Heart left ventricle (tissue), 16 donors: ENCODE measurements at regions not wholly inside any gene's neighbourhood (a gene's known extent, or its start where the extent isn't known, plus 50 kb on each side); places are given as distances from the start of the nearest gene placed in this dataset.

Experiments used
- ATAC-seq, 4 donors: fragments of 200-7000 bp; cut with Tn5 transposase; one replicate each; pipeline ENCODE4 v1.9.1; 2020 to 2022; ENCODE audit warnings: moderate library complexity in 4 of 4, mild to moderate bottlenecking in 3 of 4, moderate number of reproducible peaks in 1 of 4
- DNase-seq, 5 donors: peaks; one replicate each; pipeline ENCODE4 v3.0.0-alpha.2; 2020
- H3K27ac ChIP-seq, 12 donors: fragments of 200-600 bp; sonication (generic) in 4 of 12; one replicate each; pipeline versions ENCODE4 v1.5.0 to v1.8.0; 2016 to 2022; ENCODE audit warnings: mild to moderate bottlenecking in 2 of 12
- H3K27me3 ChIP-seq, 9 donors: fragments of 200-600 bp; sonication (generic) in 2 of 9; one replicate each; pipeline versions ENCODE4 v1.5.1 to v1.8.0; 2016 to 2022; ENCODE audit warnings: mild to moderate bottlenecking in 3 of 9
- H3K36me3 ChIP-seq, 9 donors: fragments of 200-600 bp; sonication (generic) in 2 of 9; one replicate each; pipeline versions ENCODE4 v1.5.0 to v1.8.0; 2018 to 2022; ENCODE audit warnings: mild to moderate bottlenecking in 2 of 9
- H3K4me1 ChIP-seq, 12 donors: fragments of 200-600 bp; sonication (generic) in 4 of 12; one replicate each; pipeline versions ENCODE4 v1.5.0 to v1.8.0; 2016 to 2022; ENCODE audit warnings: mild to moderate bottlenecking in 3 of 12
- H3K4me3 ChIP-seq, 12 donors: fragments of 200-600 bp; sonication (generic) in 4 of 12; one replicate each; pipeline versions ENCODE4 v1.5.0 to v1.8.0; 2017 to 2022; ENCODE audit warnings: mild to moderate bottlenecking in 9 of 12, moderate library complexity in 4 of 12
- H3K9me3 ChIP-seq, 12 donors: fragments of 200-600 bp; sonication (generic) in 4 of 12; one replicate each; pipeline versions ENCODE4 v1.5.0 to v1.8.0; 2016 to 2022; ENCODE audit warnings: mild to moderate bottlenecking in 1 of 12
- CTCF ChIP-seq, 12 donors: fragments of 200-600 bp; sonication (generic) in 4 of 12; IDR thresholded peaks; one replicate each; pipeline versions ENCODE4 v1.5.0 to v1.8.0; 2018 to 2022; ENCODE audit warnings: antibody characterized with exemption in 12 of 12, mild to moderate bottlenecking in 5 of 12
- POLR2A ChIP-seq, 2 donors: fragments of 450-650 bp; IDR thresholded peaks; one replicate each; pipeline ENCODE4 v1.6.1; 2017; ENCODE audit warnings: antibody characterized with exemption in 2 of 2, mild to moderate bottlenecking in 2 of 2, moderate library complexity in 2 of 2
- WGBS, 4 donors: extraction: QIAGEN DNeasy Blood & Tissue Kit in 2 of 4; methylation state at CpG; one replicate each; pipeline versions ENCODE4 v1.1.5 to v1.1.7; 2013 to 2018; 5-methylcytosine and 5-hydroxymethylcytosine counted together
- intact Hi-C, 10 donors: fragments of 100-400 bp; cut with DNase I; formaldehyde crosslinking; loops; one replicate each; pipeline versions ENCODE4 v1.11.1 to v1.14.2; 2022
- donor health status: ischemic (EF 13 %, LVEDD 7.1; RV severe dilation, severe dysfunction).
- donor health status: healthy with polysubstance abuse.
- donor health status: DM: no; HTN: yes; CAD: no.
- donor health status: DM: no; HTN: no; CAD: no.
- donor health status: ischemic (EF 25% LVEDD 6.9; RV normal size, moderate dysfunction).
- donor health status: ischemic (EF 25% LVEDD 5.7; RV mildly dilated, moderate dysfunction).
- donor health status: healthy.
- donor health status: DM: yes; HTN: yes; CAD: no.
- donor health status: ischemic (EF 35%, LVEDD 5.7; RV mildly dilated, moderate dysfunction).
- donor health status: nonischemic (EF 11% LVEDD 7.7; RV severe dilation, severe dysfunction).
- donor health status: DM: yes; HTN: yes; CAD: no.
- donor health status: PGD.
- donor health status: ischemic (EF 29% LVEDD 5.4; RV normal size, mild dysfunction).
- donor health status: nonischemic (EF 23%, LVEDD 6.1; RV moderate dilation, normal function).

GRCh38 chr16:52033992-52034391 is 513.0 kb downstream of the TOX3 start:
- Histone ChIP-seq H3K27ac (no peak overlapping the region), H3K36me3 (no peaks in the 10 kb centered on the region), H3K9me3 (no peaks in the 10 kb centered on the region), H3K27me3 (no peaks in the 10 kb centered on the region), H3K4me1 (no peaks in the 10 kb centered on the region), H3K4me3 (no peak overlapping the region)
- intact Hi-C loops: no loop called here
- TF ChIP-seq CTCF (IDR thresholded peaks at IDR 0.05) (no peak), POLR2A (IDR thresholded peaks at IDR 0.05) (no peak)
- ATAC-seq: no peak
- WGBS, 4 donors: 60 to 74% (median 71%) methylated on average over 1 of the region's 1 CpG
- DNase-seq: no peak

GRCh38 chr16:52022980-52023379 is 524.0 kb downstream of the TOX3 start:
- no peak overlapping the region for H3K27ac ChIP-seq
- H3K9me3 ChIP-seq: peaks cover 0 to under 1% (median 0%) of the 10 kb centered on the region in 12 donors
- DNase-seq (no peak), ATAC-seq (no peak)
- 74 to 81% (median 77%) methylated on average over 4 of the region's 4 CpGs for whole genome bisulfite sequencing, 4 donors
- H3K27me3 ChIP-seq: peaks cover 0 to 4% (median 0%) of the 10 kb centered on the region in 9 donors
- intact Hi-C loops: no loop called here
- no peak overlapping the region for H3K4me3 ChIP-seq
- H3K36me3 ChIP-seq: no peaks in the 10 kb centered on the region
- TF ChIP-seq POLR2A (IDR thresholded peaks at IDR 0.05) (no peak), CTCF (IDR thresholded peaks at IDR 0.05) (no peak)
- H3K4me1 ChIP-seq: no peaks in the 10 kb centered on the region

- intact Hi-C loops: no loop called here
- Histone ChIP-seq H3K4me1 (no peaks in the 10 kb centered on the region), H3K27me3 (peaks cover 0 to 4% (median 0%) of the 10 kb centered on the region in 9 donors), H3K4me3 (no peak overlapping the region), H3K27ac (no peak overlapping the region), H3K36me3 (no peaks in the 10 kb centered on the region), H3K9me3 (peaks cover 0 to 9% (median 0%) of the 10 kb centered on the region in 12 donors)
- DNase-seq (no peak), ATAC-seq (no peak)
- TF ChIP-seq POLR2A (IDR thresholded peaks at IDR 0.05) (no peak), CTCF (IDR thresholded peaks at IDR 0.05) (no peak)
- WGBS, 4 donors: 53 to 81% (median 61%) methylated on average over 3 of the region's 3 CpGs
These were observed 524.8 kb downstream of the TOX3 start for GRCh38 chr16:52022177-52022576.

DNA sequence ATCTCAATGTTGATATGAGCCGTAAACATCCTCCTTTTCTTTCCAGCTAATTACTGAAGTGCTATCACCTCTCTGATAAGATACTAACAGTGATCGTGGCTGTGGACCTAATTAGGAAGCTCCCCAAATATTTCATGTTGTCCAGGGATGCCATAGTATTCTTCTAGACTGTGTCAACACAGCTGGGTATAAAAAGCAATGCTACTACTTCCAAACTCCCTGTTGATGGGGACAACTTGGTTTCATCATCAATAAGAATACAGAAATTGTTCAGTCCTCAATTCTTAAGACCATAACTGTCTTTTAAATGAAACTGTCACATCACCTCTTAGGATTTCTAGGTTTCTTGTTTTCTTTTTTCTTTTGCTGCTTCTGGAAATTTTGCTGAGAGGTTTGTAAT is 530.6 kb downstream of the TOX3 start:
- Histone ChIP-seq H3K9me3 (peaks cover 0 to 30% (median 6%) of the 10 kb centered on the region in 12 donors), H3K27ac (no peak overlapping the region), H3K36me3 (no peaks in the 10 kb centered on the region), H3K4me3 (no peak overlapping the region), H3K4me1 (no peaks in the 10 kb centered on the region), H3K27me3 (no peaks in the 10 kb centered on the region)
- DNase-seq: no peak
- intact Hi-C loops: no loop called here
- no peak for TF ChIP-seq POLR2A (IDR thresholded peaks at IDR 0.05)
- no peak for TF ChIP-seq CTCF (IDR thresholded peaks at IDR 0.05)
- 34 to 56% (median 49%) methylated on average over 2 of the region's 2 CpGs for WGBS, 4 donors
- ATAC-seq: no peak
